ENCODE measurements at regions not wholly inside any gene's neighbourhood (a gene's known extent, or its start where the extent isn't known, plus 50 kb on each side); places are given as distances from the start of the nearest gene placed in this dataset.

DNA sequence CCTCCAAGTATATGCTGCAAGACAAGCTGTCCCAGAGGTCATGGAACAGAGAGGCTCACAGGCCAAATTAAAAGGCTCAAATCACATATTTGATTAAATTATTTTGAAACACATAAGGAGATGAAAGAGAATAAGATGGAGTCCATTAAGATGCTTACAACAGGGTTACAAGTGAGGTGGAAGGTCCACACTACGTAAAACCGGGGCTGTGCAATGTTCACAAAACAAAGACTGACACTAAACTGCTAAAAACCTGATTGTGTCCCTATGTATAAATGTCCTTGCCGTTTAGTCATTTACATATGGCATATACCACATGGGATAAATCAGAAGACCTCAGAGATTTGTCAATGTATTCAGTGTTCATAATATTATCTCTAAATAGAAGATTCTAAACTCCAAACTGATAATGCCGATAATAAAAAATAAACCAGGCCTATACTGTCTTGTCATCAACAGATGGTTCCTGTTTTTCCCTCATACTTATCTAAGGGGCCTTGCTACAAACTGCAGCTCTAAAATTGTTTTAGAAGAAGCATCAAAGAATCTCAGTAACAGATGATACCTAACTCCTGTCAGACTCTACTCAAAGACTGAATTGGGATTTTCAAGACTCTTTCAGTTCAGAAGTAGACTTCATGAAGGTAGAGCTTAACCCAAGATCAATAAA, 51.8 kb upstream of the RIPOR2 start:
- DNase-seq = no peak

DNA sequence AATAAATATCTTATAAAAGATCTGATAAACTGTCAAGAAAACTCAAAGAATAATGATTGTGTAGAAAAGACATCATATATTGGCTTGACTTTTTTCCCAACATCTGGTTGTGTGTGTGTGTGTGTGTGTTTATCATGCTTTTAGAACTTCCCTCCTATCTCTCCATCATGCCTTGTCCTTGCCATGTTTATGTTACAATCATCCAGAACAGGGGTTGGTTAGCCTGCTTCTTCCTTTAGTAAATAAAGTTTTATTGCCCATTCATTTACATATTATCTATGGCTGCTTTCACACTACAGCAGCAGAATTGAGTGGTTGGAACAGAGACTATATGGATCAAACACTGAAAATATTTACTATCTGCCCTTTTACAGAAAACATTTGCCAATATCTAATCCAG, 52.8 kb upstream of the RIPOR2 start:
- DNase-seq = no peak

- no peak for DNase-seq
Observed at GRCh38 chr6:24990236-24990845, 54.6 kb upstream of the RIPOR2 start.

GRCh38 chr6:24990944-24991809, 55.4 kb upstream of the RIPOR2 start:
- DNase-seq = no peak

DNA sequence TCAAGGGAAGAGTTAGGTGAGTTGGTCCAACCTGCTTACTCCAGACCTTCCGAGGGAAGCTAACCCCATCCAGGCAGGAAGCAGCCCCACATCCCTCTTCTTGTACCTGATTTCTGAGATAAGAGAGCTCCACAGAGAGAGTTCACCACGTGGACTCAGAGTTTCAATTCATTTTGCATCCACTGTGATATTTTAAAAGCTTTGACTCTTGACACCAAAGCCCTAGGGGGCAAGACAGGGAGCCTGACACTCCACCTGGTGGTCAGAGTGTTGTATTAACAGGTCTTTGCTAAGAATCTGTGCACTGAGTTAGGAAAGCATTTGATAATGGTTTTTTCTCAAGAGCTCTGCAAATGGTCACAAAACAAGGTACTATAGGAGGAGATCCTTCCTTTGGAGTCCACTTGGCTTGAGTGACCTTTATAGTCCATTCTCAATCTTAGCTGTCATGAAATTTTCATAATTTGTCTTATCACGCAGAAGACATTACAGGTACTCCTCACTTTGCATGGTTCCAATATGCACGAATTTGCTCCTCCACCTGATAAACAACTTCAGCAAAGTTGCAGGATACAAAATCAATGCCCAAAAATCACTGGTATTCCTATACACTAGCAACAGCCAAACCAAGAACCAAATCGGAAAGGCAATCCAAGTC, 56.2 kb upstream of the RIPOR2 start:
- peak; percentile 72 for DNase-seq

- DNase-seq = no peak
Observed at GRCh38 chr6:24994812-24995211, 59.1 kb upstream of the RIPOR2 start.

GRCh38 chr6:24995270-24995669, 59.5 kb upstream of the RIPOR2 start:
- no peak for DNase-seq

GRCh38 chr6:24996269-24996836, 60.6 kb upstream of the RIPOR2 start:
- no peak for DNase-seq

- DNase-seq = no peak
Observed at GRCh38 chr6:24997231-24997630, 61.5 kb upstream of the RIPOR2 start.

- no peak for DNase-seq
Observed at GRCh38 chr6:24997905-24998304, 62.1 kb upstream of the RIPOR2 start.

DNA sequence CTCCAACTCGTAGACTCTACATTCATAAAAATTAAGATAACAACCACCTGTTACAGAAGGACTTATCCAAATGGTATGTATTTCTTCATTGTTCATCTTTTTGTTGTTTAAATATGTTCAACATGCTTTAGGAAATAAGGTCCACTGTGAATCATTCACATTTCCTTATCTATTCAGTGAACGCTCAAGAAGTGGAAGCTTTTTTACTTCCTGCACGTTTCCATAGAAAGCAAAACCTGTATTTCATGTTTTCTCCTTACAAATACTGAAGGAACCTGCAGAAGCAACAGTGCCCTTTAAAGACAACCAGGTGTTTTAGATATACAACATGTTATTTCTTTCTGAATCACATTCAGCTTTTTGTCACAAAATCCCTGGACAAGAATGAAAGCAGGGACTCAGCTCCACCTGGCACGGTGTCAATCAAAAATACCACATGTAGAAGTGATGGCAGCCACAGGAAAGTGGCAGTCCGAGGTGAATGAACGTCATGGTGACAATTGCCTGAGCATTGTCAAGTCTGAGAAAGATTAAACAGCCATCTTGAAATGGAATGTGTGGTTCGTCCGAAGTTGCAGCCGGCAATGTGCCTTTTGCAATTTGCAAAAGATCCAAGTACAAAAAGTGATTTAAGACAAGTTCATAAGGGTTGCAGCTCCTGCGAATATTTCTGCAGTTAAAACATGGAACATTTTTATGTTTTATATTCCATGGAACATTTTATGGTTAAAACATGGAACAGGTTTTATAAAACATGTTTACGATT, 66.7 kb upstream of the RIPOR2 start:
- DNase-seq = no peak

- DNase-seq = no peak
Observed at GRCh38 chr6:25004357-25004756, 68.6 kb upstream of the RIPOR2 start.

- no peak for DNase-seq
Observed at GRCh38 chr6:25005010-25005409, 69.2 kb upstream of the RIPOR2 start.

GRCh38 chr6:25006075-25006474, 70.3 kb upstream of the RIPOR2 start:
- no peak for DNase-seq

GRCh38 chr6:25006565-25007001, 70.8 kb upstream of the RIPOR2 start:
- no peak for DNase-seq

GRCh38 chr6:25007269-25007699, 71.5 kb upstream of the RIPOR2 start:
- DNase-seq = no peak

- no peak for DNase-seq
Observed at GRCh38 chr6:25008707-25009392, 73.1 kb upstream of the RIPOR2 start.

- no peak for DNase-seq
Observed at GRCh38 chr6:25009393-25009710, 73.6 kb upstream of the RIPOR2 start.

- DNase-seq = no peak
Observed at GRCh38 chr6:25010176-25010575, 74.4 kb upstream of the RIPOR2 start.

GRCh38 chr6:25010902-25011625, 75.3 kb upstream of the RIPOR2 start:
- DNase-seq = no peak

GRCh38 chr6:25012657-25013056, 76.9 kb upstream of the RIPOR2 start:
- DNase-seq = no peak

Measured in activated CD8-positive, alpha-beta memory T cell treated with anti-CD3 and anti-CD28 coated beads, Interleukin-2, amount 50 U/mL, for 48 hours (primary cell).